Kidney glomerular epithelial cell (primary cell): ENCODE measurements at regions not wholly inside any gene's neighbourhood (a gene's known extent, or its start where the extent isn't known, plus 50 kb on each side); places are given as distances from the start of the nearest gene placed in this dataset.
"Not testable (repeated sequence)": the region's sequence is repeated elsewhere in the genome, so short reads cannot be mapped to it uniquely, and the experiment has no call there.

Experiments used
- DNase-seq: peaks from one replicate; lab custom pipeline; 2025; lab: John Stamatoyannopoulos, UW

DNA sequence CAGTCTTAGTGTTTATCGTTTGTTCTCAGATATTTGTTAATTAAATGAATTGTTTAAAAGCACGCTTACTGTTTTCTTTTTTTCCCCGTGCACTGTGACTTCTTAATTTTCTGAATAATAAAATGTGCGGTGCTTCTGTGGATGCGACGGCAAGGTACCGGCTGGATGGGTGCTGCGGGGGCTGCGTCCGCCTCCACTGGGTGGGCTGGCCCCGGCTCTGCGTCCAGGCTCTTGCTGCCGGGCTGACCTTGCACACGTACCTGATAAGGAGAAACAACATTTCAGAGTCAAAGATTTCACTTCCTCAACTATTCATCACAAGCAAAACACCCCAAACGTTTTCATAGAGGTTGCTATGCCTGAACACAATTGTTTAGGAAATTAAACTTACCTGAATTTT, 404.0 kb upstream of the IRX1 start:
- no peak for DNase-seq

- no peak for DNase-seq
Observed at GRCh38 chr5:3190930-3191329, 404.7 kb upstream of the IRX1 start.

DNA sequence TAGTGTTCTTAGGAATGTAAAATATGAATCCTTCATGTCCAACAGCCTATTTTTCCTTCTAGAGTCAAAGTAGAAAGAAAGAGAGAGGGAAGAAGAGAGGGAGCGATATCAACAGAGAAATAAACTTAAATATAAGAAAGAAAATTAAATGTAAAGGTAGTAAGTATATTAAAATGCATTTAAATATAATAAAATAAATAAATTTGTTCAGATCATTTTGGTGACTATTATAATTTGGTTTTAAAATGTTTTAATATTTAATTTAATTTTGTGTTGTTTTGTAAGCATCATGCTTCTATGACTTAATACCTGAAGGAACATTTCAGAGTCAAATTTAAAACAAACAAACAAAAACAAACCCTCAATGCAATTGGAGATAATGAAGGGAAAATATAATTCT, 405.2 kb upstream of the IRX1 start:
- DNase-seq: no peak

DNA sequence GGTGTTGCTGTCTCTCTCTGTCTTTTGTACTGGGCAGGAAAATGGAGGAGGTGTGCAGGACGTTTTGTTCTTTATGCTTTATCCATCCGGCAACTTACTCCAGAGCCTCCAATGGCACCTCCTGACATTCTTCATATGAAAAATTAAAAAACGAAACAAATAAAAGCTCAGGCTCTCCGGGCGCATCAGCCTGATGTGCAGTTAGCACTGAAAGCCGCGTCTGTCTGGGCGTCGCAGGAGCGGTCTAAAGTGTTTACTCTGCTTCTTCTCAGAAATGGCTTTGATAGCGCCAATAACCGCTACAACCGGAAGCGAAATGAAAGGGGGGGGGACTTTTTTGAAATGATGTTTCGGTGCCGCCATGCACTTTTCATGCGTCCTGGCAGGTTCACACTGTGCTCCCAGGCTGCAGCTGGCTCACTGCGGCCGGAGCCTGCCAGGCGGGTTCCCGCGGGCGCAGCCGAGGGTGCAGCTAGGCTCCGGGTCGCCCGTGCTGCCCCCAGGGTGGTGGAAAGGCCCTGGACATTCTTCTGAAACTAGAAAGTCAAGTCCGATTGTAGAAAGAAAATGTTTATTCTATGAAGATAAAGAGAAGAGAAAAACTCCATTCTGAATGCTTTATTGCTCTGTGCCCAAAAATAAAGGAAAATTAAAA, 407.7 kb upstream of the IRX1 start:
- no peak for DNase-seq

- DNase-seq: no peak
Observed at GRCh38 chr5:3186736-3187405, 408.8 kb upstream of the IRX1 start.

GRCh38 chr5:3186156-3186555, 409.5 kb upstream of the IRX1 start:
- no peak for DNase-seq

GRCh38 chr5:3185488-3185887, 410.1 kb upstream of the IRX1 start:
- no peak for DNase-seq

- no peak for DNase-seq
Observed at GRCh38 chr5:3182133-3182876, 413.3 kb upstream of the IRX1 start.

DNA sequence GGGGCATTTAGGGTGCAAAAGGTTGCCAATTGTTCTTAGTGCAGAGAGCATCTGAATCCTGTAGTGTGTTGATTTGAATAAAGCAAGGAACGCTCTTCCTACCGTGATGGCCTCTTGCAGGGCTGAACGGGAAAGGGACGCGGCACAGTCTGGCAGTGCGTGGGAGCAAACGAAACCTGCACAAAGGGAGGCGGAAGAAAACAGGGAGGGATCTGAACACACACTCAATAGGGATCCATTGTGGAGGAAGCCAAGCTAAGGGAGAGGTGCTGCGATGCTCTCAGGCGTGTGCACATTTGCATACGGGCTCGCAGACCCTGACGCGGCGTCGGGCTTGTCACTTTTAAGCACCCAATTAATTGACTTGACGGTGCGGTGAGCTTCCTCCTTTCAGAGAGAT, 414.0 kb upstream of the IRX1 start:
- no peak for DNase-seq

DNA sequence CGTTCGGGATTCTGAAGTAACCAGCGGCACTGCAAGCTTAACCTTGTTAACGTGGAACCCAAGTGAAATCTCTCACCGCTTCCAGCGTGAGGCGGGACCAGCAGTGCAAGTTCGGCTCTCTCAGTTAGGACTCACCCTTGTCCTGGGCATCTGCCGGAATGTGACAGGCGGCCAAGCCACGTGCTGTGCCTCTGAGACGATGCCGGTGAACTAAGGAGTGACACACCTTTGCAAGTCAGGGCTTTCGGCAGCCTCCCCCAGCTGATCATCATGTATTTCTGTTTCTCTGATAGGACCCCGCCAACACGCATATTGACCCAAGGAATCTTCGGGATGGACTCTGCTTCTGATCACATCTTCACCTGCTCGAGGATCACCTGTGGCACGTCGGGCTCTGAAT, 415.0 kb upstream of the IRX1 start:
- no peak for DNase-seq

DNA sequence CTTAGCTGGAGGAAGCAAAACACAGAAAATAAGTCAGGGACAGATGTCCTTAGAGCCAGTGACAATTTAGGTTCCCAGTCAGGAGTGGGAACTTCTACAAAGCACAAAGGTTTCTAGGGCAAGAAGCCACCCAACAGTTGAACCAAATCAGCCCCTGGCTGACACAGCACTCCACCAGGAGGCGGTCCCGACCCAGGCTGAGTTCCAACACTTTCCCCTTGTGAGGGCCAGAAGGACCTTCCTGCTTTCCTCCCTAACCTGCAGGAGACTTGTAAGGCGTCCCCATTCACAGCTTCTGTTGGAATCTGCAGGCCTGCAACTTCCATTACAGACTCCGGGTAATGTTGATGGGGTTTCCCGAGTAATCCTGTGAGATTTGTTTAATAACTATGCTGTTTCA, 416.4 kb upstream of the IRX1 start:
- DNase-seq: no peak

DNA sequence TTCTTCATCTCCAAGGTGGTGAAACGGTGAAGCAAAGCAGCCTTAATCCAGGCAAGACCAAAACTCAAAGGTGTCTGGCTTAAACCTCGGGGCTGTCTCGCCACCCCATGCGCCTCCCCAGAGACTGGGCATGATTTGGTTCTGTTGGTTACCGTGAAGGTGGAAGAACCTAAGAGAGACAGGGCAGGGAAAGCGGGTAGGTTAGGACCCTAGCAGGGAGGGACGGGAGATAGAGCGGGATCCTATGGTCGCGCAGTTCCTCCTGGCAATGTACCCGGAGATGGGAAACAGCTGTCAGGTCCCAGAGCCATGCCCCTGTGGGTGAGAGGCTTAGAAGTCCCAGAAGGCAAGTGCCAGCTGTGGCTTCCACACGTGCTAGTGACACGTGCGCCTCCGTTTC, 418.3 kb upstream of the IRX1 start:
- no peak for DNase-seq

DNA sequence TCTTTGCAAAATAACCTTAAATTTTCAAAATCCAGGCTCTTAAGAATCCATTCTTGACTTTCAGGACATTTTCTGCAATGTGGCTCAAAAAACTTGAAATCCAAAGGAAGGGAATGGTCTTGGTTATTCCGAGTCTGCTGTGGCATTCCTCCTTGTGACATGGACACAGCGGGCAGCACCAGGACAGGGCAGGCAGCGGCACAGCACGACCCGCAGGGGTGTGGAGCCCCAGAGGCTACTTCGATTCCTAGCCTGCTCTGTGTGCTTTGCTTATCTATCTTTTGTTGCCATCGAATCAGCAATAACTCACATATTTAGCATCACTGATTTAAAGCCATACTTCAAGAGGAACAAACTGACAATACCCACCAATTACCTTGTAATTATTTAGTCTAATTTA, 420.2 kb upstream of the IRX1 start:
- no peak for DNase-seq

DNA sequence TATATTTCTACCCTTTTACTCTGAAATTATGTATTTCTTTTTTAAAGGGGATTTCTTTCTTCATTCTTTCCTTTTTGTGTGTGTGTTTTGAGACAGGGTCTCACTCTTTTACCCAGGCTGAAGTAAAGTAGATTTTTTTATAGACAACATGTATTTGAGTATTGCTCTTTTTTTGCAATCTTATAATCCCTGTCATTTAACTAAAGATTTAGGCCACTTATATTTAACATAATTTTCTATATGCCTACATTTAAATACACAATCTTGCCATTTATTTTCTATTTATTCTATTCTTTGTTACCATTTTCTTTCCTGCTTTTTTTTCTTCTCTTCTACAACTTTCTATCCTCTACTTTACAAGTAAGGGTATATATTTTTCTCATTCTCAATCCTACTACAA, 416.0 kb upstream of the IRX2 start:
- no peak for DNase-seq

- no peak for DNase-seq
Observed at GRCh38 chr5:3163626-3164025, 412.1 kb upstream of the IRX2 start.

DNA sequence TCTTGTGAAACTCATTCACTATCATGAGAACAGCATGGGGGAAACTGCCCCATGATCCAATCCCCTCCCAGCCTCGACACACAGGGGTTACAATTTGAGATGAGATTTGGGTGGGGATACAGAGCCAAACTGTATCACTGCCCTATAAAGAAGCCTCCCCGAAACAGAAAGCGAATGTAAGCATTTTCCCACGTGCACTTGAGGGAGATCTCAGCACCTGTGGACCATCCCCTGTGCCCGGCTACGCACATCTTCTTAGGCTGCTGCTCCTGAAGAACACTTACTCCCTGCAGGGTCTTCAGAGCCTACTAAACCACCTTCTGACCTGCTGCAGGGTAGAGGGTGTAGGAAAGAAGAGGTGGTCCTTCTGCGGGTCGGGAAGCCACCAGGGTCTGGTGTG, 410.2 kb upstream of the IRX2 start:
- DNase-seq: no peak

- no peak for DNase-seq
Observed at GRCh38 chr5:3157214-3157613, 405.7 kb upstream of the IRX2 start.

DNA sequence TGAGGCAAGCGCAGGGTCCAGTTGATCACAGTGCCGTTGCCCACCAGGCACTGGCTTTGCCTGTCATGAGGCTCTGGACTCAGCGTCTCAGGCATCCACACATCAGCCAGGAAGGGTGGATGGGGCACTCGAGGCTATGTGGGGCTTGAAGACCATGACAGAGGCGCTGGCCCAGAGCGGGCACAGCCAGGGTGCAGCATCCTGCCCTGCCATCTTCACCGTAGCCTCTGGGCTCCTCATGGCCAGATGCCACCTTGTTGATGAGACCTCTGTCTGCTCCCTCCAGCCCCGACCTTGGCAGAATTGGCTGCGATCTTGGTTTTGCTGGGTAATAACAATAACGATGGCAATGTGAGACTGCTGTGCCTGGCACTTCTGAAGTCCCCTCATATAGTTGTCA, 404.2 kb upstream of the IRX2 start:
- DNase-seq: no peak

- no peak for DNase-seq
Observed at GRCh38 chr5:3155046-3155445, 403.6 kb upstream of the IRX2 start.

DNA sequence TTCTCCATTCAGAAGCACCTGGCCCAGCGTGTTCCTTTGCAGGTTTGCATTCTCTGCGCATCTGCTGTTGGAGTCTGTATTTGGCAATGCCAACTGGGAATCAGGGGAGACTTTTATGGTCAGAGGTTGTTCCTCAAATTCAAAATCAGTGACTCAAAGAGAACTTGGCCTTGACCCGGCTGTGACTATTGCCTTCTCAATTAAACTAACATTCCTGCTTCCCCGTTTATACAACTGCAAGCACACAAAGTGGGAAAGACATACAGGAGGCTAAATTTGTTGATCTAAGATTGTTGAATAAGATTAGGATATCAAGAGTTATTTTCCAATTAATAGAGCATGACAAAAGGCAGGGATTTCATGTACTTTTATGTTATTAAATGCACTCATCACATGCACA, 402.4 kb upstream of the IRX2 start:
- DNase-seq: no peak

GRCh38 chr5:3153226-3153858, 401.9 kb upstream of the IRX2 start:
- no peak for DNase-seq

DNA sequence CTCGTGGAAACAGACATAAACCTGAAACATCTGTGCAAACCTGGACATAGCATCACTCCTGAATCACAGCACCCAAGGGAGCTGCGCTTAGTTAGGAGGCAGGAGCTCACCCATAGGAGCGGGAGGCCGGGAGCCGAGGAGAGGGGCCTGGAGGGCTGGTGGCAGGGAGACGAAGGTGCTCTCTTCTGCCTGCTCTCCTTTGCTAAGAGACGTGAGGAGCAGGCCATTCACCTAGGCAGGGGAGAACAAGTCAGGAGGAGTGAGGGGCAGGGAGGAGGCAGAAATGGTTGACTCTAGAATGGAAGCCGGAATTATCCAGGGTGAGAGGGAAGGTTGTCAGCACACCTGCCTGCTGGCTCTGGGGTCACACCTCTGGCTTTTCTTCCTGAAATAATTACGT, 398.4 kb upstream of the IRX2 start:
- no peak for DNase-seq

- not testable (repeated sequence) for DNase-seq
Observed at GRCh38 chr5:3147405-3147804, 395.9 kb upstream of the IRX2 start.
